ENCODE measurements at regions not wholly inside any gene's neighbourhood (a gene's known extent, or its start where the extent isn't known, plus 50 kb on each side); places are given as distances from the start of the nearest gene placed in this dataset.

DNA sequence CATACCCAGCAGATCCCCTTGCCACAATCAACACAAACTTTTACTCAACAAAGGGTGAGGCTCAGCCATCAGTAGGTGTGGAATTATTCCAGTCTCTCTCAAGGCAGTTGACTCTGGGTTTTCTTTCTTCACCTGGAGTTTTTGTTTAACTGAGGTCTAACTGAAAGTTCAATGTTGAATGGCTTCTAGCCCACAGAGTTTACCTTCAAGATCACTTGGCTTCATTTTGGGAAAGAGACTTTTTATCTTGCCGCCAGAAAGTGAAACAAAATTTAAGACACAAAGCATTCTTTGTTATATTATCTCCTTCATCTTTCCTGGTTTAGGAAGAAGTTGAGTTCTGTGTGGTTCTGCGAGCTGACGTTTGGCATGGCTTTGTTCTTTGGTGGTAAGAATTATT, 83.8 kb upstream of the RASGEF1B start:
- DNase-seq (ENCODE audit: low read depth) = no peak
- no peak for TF ChIP-seq CTCF (conservative IDR thresholded peaks at IDR 0.05; ENCODE audit: low read length)
- H3K4me3 ChIP-seq (ENCODE audit: low read length) = no peak overlapping the region

- no peak for DNase-seq (ENCODE audit: low read depth)
- no peak for TF ChIP-seq CTCF (conservative IDR thresholded peaks at IDR 0.05; ENCODE audit: low read length)
- H3K4me3 ChIP-seq (ENCODE audit: low read length) = no peak overlapping the region
These were observed 80.4 kb upstream of the RASGEF1B start for GRCh38 chr4:81552086-81552485.

DNA sequence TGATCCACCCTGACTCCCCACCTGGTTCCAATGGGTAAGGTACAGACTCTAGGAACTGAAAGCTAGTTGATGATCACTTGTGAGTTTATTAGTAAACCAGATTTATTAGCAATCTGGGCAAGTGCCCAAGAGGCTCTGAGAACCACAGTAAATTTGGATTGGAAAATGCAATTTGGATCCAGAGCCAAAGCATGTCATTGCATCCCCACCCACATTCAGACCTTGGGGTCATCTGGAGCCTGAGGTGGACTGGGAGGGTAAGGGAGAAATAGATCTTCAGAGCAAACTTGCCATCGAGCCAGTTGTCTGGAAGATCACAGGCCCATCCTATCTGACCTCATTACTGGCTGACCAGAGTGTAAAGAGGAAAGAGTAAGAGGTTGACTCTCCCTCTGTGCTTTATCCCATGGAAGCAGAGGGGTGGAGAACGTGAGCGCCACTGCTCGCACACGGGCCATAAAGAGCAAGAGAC, 78.7 kb upstream of the RASGEF1B start:
- no peak for TF ChIP-seq CTCF (conservative IDR thresholded peaks at IDR 0.05; ENCODE audit: low read length)
- DNase-seq (ENCODE audit: low read depth) = no peak
- H3K4me3 ChIP-seq (ENCODE audit: low read length) = no peak overlapping the region

GRCh38 chr4:81549984-81550383, 78.3 kb upstream of the RASGEF1B start:
- TF ChIP-seq CTCF (conservative IDR thresholded peaks at IDR 0.05; ENCODE audit: low read length) = no peak
- H3K4me3 ChIP-seq (ENCODE audit: low read length) = no peak overlapping the region
- DNase-seq (ENCODE audit: low read depth) = no peak

GRCh38 chr4:81546777-81547176, 75.1 kb upstream of the RASGEF1B start:
- TF ChIP-seq CTCF (conservative IDR thresholded peaks at IDR 0.05; ENCODE audit: low read length) = no peak
- no peak overlapping the region for H3K4me3 ChIP-seq (ENCODE audit: low read length)
- DNase-seq (ENCODE audit: low read depth) = no peak

DNA sequence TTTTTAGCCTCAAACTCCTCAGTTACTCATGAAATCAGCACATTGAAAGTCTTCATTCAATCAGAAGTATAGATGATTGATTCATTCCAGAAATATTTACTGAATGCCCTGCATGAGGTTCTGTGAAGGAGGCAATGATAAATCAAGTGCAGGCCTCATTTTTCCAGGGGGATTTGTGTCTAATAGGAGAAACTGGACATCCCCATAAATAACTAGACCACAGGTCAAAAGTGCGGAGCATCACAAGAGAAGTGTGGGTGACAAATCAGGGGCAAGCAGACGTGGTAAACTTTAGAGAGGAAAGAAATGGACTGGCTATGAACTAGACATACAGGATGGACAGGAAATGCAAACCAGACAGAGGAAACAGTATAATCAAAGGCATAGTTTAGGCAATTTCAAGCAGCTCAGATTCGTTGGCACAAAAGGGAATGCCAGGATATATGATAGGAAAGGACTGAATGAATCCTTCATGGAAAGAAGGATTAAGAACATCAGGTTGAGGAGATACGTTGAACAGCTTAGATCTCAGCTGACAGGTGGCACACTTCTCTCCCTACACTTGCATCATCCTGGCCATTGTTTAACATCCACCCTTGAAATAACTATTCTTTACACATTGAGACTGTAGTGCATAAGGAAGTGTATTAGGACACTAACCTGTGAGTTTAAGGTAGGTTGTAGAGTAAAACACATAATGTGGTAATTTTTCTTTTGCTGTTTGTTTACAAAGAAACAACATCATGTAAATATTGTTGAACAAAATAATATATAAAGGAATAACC, 69.6 kb upstream of the RASGEF1B start:
- DNase-seq (ENCODE audit: low read depth) = no peak
- no peak overlapping the region for H3K4me3 ChIP-seq (ENCODE audit: low read length)
- TF ChIP-seq CTCF (conservative IDR thresholded peaks at IDR 0.05; ENCODE audit: low read length) = no peak

DNA sequence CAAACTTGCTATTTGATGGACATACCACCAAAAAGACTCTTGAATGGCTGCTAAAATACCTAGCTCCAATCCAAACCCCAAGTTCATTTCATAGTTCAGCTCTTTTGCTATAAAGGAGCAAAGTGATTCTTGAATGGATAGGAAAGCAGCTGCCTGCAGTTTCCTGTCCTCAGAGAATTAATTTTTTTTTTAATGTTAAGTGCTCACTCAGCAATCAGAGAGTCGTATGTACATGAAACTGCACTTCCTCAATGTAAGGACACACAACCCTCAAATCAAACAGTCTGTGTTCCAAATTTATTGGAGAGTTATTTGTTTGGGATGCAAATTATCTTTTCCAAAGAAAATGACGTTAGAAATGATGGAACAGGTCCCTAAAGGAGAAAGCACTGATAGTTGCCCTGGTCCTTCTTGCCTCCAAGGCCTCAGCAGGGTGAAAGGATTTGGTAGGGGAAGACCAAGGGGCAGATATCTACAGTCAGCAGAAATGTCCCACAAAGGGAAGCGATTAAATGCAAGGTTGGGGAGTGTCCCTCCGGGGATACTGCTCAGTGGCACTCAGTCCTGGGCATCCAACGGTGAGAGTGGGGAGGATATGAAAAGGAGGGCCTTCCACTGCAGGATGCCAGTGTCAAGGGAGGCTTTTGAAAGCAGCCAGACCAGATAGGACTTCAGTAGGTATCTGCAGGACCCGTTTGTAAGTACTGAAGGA, 67.2 kb upstream of the RASGEF1B start:
- H3K4me3 ChIP-seq (ENCODE audit: low read length) = no peak overlapping the region
- TF ChIP-seq CTCF (conservative IDR thresholded peaks at IDR 0.05; ENCODE audit: low read length) = no peak
- DNase-seq (ENCODE audit: low read depth) = no peak

Measured in AG10803 (cell line).